ENCODE measurements at regions not wholly inside any gene's neighbourhood (a gene's known extent, or its start where the extent isn't known, plus 50 kb on each side); places are given as distances from the start of the nearest gene placed in this dataset.
A peak's percentile ranks its signal among the peaks of the same experiment; 100 is the strongest.

- Histone ChIP-seq H3K27me3 (ENCODE audit: control insufficient read depth, extremely low read depth, insufficient read depth, low read length) (no peaks in the 10 kb centered on the region), H3K4me3 (ENCODE audit: control insufficient read depth in 2 of 3, extremely low read depth in 1 of 3, insufficient read depth in 2 of 3, low read depth in 1 of 3, low read length in 3 of 3) (no peak overlapping the region), H3K36me3 (ENCODE audit: control insufficient read depth in 2 of 2, extremely low read depth in 1 of 2, insufficient read depth in 2 of 2, low read length in 2 of 2) (no peaks in the 10 kb centered on the region), H3K4me1 (ENCODE audit: control insufficient read depth, extremely low read depth, insufficient read depth, low read length) (peaks cover 13% of the 10 kb centered on the region), H3K79me2 (ENCODE audit: control insufficient read depth, insufficient read depth, low read length) (no peaks in the 10 kb centered on the region), H4K20me1 (ENCODE audit: control insufficient read depth, extremely low read depth, insufficient read depth, low read length) (no peaks in the 10 kb centered on the region), H2AFZ (ENCODE audit: control insufficient read depth, low read length) (no peak overlapping the region), H3K9ac (ENCODE audit: control insufficient read depth, extremely low read depth, insufficient read depth, low read length) (no peak overlapping the region), H3K27ac (ENCODE audit: control insufficient read depth, insufficient read depth, low read length) (peak overlapping the region; percentile 17), H3K9me3 (ENCODE audit: control insufficient read depth, low read depth, low read length) (no peaks in the 10 kb centered on the region), H3K4me2 (ENCODE audit: control insufficient read depth, extremely low read depth, insufficient read depth, low read depth, low read length) (peak overlapping the region; percentile 44), H3K9me1 (ENCODE audit: control insufficient read depth, extremely low read depth, insufficient read depth, low read length) (no peaks in the 10 kb centered on the region)
- DNase-seq (ENCODE audit: low read depth, low spot score) = no peak
- dilution Hi-C loops (cut with MboI; ENCODE audit: extremely low pct_ligation_motif_present, low sequenced_read_pairs) = no loop called here
- TF ChIP-seq, protein P1, sequence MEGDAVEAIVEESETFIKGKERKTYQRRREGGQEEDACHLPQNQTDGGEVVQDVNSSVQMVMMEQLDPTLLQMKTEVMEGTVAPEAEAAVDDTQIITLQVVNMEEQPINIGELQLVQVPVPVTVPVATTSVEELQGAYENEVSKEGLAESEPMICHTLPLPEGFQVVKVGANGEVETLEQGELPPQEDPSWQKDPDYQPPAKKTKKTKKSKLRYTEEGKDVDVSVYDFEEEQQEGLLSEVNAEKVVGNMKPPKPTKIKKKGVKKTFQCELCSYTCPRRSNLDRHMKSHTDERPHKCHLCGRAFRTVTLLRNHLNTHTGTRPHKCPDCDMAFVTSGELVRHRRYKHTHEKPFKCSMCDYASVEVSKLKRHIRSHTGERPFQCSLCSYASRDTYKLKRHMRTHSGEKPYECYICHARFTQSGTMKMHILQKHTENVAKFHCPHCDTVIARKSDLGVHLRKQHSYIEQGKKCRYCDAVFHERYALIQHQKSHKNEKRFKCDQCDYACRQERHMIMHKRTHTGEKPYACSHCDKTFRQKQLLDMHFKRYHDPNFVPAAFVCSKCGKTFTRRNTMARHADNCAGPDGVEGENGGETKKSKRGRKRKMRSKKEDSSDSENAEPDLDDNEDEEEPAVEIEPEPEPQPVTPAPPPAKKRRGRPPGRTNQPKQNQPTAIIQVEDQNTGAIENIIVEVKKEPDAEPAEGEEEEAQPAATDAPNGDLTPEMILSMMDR (optimal IDR thresholded peaks at IDR 0.05 in 1 of 3, IDR thresholded peaks at IDR 0.05 in 1 of 3, conservative IDR thresholded peaks at IDR 0.05 in 1 of 3; ENCODE audit: extremely low read depth in 1 of 3, insufficient read depth in 2 of 3, low read length in 3 of 3) = no peak
- TF ChIP-seq EZH2 (IDR thresholded peaks at IDR 0.05; ENCODE audit: low read length) = no peak
- peak; percentile 41 for FAIRE-seq
These were observed 117.1 kb downstream of the MED10 start for GRCh38 chr5:6261256-6261655.

GRCh38 chr5:6260846-6261245, 117.5 kb downstream of the MED10 start:
- Histone ChIP-seq H3K4me1 (ENCODE audit: control insufficient read depth, extremely low read depth, insufficient read depth, low read length) (peaks cover 13% of the 10 kb centered on the region), H3K4me3 (ENCODE audit: control insufficient read depth in 2 of 3, extremely low read depth in 1 of 3, insufficient read depth in 2 of 3, low read depth in 1 of 3, low read length in 3 of 3) (no peak overlapping the region), H3K36me3 (ENCODE audit: control insufficient read depth in 2 of 2, extremely low read depth in 1 of 2, insufficient read depth in 2 of 2, low read length in 2 of 2) (no peaks in the 10 kb centered on the region), H3K79me2 (ENCODE audit: control insufficient read depth, insufficient read depth, low read length) (no peaks in the 10 kb centered on the region), H3K9ac (ENCODE audit: control insufficient read depth, extremely low read depth, insufficient read depth, low read length) (no peak overlapping the region), H3K4me2 (ENCODE audit: control insufficient read depth, extremely low read depth, insufficient read depth, low read depth, low read length) (peak overlapping the region; percentile 44), H3K27ac (ENCODE audit: control insufficient read depth, insufficient read depth, low read length) (peak overlapping the region; percentile 17), H3K9me3 (ENCODE audit: control insufficient read depth, low read depth, low read length) (no peaks in the 10 kb centered on the region), H4K20me1 (ENCODE audit: control insufficient read depth, extremely low read depth, insufficient read depth, low read length) (no peaks in the 10 kb centered on the region), H2AFZ (ENCODE audit: control insufficient read depth, low read length) (no peak overlapping the region), H3K9me1 (ENCODE audit: control insufficient read depth, extremely low read depth, insufficient read depth, low read length) (no peaks in the 10 kb centered on the region), H3K27me3 (ENCODE audit: control insufficient read depth, extremely low read depth, insufficient read depth, low read length) (no peaks in the 10 kb centered on the region)
- TF ChIP-seq, protein P1 (optimal IDR thresholded peaks at IDR 0.05 in 1 of 3, IDR thresholded peaks at IDR 0.05 in 1 of 3, conservative IDR thresholded peaks at IDR 0.05 in 1 of 3; ENCODE audit: extremely low read depth in 1 of 3, insufficient read depth in 2 of 3, low read length in 3 of 3) = no peak
- no peak for TF ChIP-seq EZH2 (IDR thresholded peaks at IDR 0.05; ENCODE audit: low read length)
- FAIRE-seq = no peak
- dilution Hi-C loops (cut with MboI; ENCODE audit: extremely low pct_ligation_motif_present, low sequenced_read_pairs) = no loop called here
- DNase-seq (ENCODE audit: low read depth, low spot score) = no peak

Measured in keratinocyte (primary cell).